ENCODE measurements at regions not wholly inside any gene's neighbourhood (a gene's known extent, or its start where the extent isn't known, plus 50 kb on each side); places are given as distances from the start of the nearest gene placed in this dataset.

DNA sequence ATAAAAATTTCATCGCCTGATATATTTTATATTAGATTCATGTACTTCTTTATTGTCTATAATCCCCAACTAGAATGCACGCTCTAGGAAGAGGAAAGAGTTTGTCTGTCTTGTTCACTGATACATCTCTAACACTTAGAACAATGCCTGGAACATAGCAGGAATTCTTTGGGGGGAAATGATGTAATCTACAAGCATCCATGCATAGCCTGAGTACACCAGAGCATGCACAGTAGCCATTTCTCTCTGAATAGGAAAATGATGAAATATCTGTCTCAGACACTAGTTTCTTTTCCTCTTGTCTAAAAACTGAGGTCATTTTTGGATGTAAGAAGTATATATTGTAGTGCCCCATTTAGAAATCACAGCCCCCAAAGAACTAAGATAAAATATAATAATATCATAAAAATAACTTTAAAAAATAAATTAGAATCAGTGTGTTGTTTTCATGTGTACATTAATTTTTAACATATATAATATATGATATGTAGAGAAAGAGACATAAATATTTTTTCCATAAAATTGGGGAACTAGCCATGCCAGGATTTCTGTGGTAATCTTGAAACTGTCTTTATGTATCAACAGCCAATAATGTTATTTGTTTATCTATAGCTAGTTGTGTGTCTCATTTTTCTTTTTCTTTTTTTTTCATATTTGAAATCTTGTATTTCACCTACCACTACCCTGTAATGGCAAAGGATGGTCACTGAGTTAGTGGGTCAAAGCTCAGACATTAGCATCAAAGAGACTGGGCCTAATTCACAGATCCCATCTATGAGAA, 155.6 kb upstream of the TMCC3 start:
- Histone ChIP-seq H3K27me3 (no peaks in the 10 kb centered on the region), H3K4me1 (no peaks in the 10 kb centered on the region), H3K27ac (no peak overlapping the region), H3K36me3 (ENCODE audit: low read depth, missing control alignments) (no peaks in the 10 kb centered on the region), H3K9me3 (no peaks in the 10 kb centered on the region), H3K4me3 (no peak overlapping the region)
- no peak for DNase-seq
- TF ChIP-seq, protein P1, sequence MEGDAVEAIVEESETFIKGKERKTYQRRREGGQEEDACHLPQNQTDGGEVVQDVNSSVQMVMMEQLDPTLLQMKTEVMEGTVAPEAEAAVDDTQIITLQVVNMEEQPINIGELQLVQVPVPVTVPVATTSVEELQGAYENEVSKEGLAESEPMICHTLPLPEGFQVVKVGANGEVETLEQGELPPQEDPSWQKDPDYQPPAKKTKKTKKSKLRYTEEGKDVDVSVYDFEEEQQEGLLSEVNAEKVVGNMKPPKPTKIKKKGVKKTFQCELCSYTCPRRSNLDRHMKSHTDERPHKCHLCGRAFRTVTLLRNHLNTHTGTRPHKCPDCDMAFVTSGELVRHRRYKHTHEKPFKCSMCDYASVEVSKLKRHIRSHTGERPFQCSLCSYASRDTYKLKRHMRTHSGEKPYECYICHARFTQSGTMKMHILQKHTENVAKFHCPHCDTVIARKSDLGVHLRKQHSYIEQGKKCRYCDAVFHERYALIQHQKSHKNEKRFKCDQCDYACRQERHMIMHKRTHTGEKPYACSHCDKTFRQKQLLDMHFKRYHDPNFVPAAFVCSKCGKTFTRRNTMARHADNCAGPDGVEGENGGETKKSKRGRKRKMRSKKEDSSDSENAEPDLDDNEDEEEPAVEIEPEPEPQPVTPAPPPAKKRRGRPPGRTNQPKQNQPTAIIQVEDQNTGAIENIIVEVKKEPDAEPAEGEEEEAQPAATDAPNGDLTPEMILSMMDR (IDR thresholded peaks at IDR 0.05), result no peak
- no peak for TF ChIP-seq POLR2A (IDR thresholded peaks at IDR 0.05)
- intact Hi-C loops (cut with DNase I; ENCODE audit: low total_unique reads), result no loop called here
- WGBS, 2 donors, result 86 to 97% methylated on average over 2 of the region's 2 CpGs

DNA sequence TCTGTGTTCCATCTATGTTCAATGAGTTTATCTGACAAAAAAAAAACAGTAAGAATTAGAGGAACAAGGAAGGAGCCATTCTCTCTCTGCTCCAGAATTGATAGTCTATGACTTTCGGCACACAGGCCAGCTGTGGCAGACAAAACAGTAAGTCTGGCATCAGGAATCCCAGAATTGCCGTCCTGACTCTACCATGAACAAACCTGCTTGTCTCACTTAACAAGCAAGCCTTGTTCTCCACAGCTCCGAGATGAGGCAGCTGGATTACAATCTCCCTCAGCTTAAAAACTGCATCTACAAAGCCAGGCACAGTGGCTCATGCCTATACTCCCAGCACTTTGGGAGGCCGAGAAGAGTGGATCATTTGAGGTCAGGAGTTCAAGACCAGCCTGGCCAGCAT, 153.6 kb upstream of the TMCC3 start:
- H3K9me3 ChIP-seq, result no peaks in the 10 kb centered on the region
- no peaks in the 10 kb centered on the region for H3K36me3 ChIP-seq (ENCODE audit: low read depth, missing control alignments)
- H3K27me3 ChIP-seq, result no peaks in the 10 kb centered on the region
- TF ChIP-seq, protein P1 (IDR thresholded peaks at IDR 0.05), result no peak
- H3K4me3 ChIP-seq, result no peak overlapping the region
- WGBS, 2 donors, result 62 to 63% methylated on average over 4 of the region's 4 CpGs
- no peak for DNase-seq
- H3K27ac ChIP-seq, result no peak overlapping the region
- intact Hi-C loops (cut with DNase I; ENCODE audit: low total_unique reads), result no loop called here
- H3K4me1 ChIP-seq, result no peaks in the 10 kb centered on the region

DNA sequence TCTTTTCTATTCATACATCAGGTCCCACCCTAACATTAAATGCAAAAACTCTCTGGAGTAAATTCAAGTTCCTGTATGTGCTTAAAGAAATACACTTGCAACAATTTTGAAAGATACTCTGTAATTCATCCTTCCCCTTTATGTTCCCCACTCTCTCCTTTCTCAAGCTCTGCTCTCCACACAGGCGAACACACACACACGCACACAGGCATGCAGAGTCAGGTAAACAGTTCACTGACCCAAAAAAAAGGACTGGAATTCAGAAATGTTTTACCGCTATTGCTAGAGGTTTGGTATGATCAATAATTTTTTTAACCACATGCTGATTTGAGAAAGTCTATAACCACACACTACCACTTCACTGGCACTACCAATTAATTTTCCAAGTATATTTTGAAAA, 152.4 kb upstream of the TMCC3 start:
- no peak for DNase-seq
- 80 to 91% methylated on average over 3 of the region's 3 CpGs for WGBS, 2 donors
- intact Hi-C loops (cut with DNase I; ENCODE audit: low total_unique reads), result no loop called here
- Histone ChIP-seq H3K27ac (no peak overlapping the region), H3K9me3 (no peaks in the 10 kb centered on the region), H3K4me3 (no peak overlapping the region), H3K27me3 (no peaks in the 10 kb centered on the region), H3K4me1 (no peaks in the 10 kb centered on the region), H3K36me3 (ENCODE audit: low read depth, missing control alignments) (no peaks in the 10 kb centered on the region)
- TF ChIP-seq, protein P1 (IDR thresholded peaks at IDR 0.05), result no peak
- TF ChIP-seq POLR2A (IDR thresholded peaks at IDR 0.05), result no peak

DNA sequence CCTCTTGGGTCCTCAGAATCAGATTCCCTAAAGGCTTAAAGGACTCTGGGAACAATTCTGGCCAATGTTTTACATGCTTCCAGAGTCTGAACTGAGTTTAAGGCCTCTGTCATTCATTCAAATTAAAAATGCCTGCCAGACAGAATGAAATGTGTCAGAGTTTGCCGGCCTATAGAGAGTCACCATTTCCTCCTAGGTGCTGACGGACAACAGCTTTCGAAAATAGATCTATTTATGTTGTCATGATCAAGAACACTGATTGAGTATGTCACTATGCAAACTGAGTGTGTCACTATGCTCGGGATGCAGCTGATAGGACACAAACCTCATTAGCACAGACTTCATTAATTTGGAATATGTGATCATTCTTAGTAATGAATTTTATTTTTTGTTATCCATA, 151.4 kb upstream of the TMCC3 start:
- no peaks in the 10 kb centered on the region for H3K9me3 ChIP-seq
- no peaks in the 10 kb centered on the region for H3K27me3 ChIP-seq
- TF ChIP-seq, protein P1 (IDR thresholded peaks at IDR 0.05), result no peak
- TF ChIP-seq POLR2A (IDR thresholded peaks at IDR 0.05), result no peak
- no peaks in the 10 kb centered on the region for H3K36me3 ChIP-seq (ENCODE audit: low read depth, missing control alignments)
- no peak for DNase-seq
- H3K4me1 ChIP-seq, result no peaks in the 10 kb centered on the region
- 93 to 96% methylated on average over 4 of the region's 4 CpGs for WGBS, 2 donors
- H3K27ac ChIP-seq, result no peak overlapping the region
- intact Hi-C loops (cut with DNase I; ENCODE audit: low total_unique reads), result no loop called here
- H3K4me3 ChIP-seq, result no peak overlapping the region

DNA sequence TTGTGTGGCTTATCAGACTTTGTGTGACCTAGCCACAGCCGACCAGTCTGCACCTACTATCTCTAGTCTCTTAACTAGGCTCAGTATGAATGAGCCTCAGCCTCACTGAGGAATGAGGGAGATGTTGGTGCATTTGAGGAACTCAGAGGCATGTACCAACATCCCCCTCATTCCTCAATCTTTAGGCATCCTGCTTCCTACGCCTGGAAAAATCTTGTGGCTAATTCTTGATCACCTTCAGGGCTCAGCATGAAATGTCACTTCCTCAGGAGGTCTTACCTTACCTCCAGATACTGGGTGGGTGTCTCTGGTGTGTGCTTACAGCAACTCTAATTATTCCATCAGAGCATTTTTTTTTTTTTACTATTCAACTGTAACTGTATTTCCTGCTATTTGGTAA, 148.8 kb upstream of the TMCC3 start:
- Histone ChIP-seq H3K4me3 (no peak overlapping the region), H3K27ac (no peak overlapping the region), H3K36me3 (ENCODE audit: low read depth, missing control alignments) (no peaks in the 10 kb centered on the region), H3K4me1 (no peaks in the 10 kb centered on the region), H3K9me3 (no peaks in the 10 kb centered on the region), H3K27me3 (no peaks in the 10 kb centered on the region)
- intact Hi-C loops (cut with DNase I; ENCODE audit: low total_unique reads), result no loop called here
- 94 to 95% methylated on average over 2 of the region's 2 CpGs for WGBS, 2 donors
- TF ChIP-seq POLR2A (IDR thresholded peaks at IDR 0.05), result no peak
- DNase-seq, result no peak

Data from testis (tissue), 2 donors.